OCI-LY7 (cell line): ENCODE measurements at regions not wholly inside any gene's neighbourhood (a gene's known extent, or its start where the extent isn't known, plus 50 kb on each side); places are given as distances from the start of the nearest gene placed in this dataset.

Experiments used
- CTCF ChIP-seq: fragments of 200-600 bp; sonication (generic); conservative IDR thresholded peaks from 2 replicates; pipeline ENCODE4 v1.5.1; 2014; ENCODE audit warnings: mild to moderate bottlenecking, antibody characterized with exemption, low read length, moderate library complexity, mixed read lengths
- EZH2phosphoT487 ChIP-seq: fragments of 200-600 bp; sonication (generic); IDR thresholded peaks from 2 replicates; pipeline ENCODE4 v1.6.1; 2018; ENCODE audit warnings: low read depth, borderline replicate concordance, mild to moderate bottlenecking, mixed run types, antibody characterized with exemption, low read length, moderate library complexity, mixed read lengths

- TF ChIP-seq CTCF (no peak), EZH2phosphoT487 (no peak)
These were observed 983.1 kb upstream of the PABPC4L start for GRCh38 chr4:135184715-135185114.
